Stimulated activated memory B cell treated with anti-CD40 and anti-IgM and Interleukin-4, amounts not matched to agents 10 μg/mL and 1 μg/mL and 100 μg/mL, for 72 hours (primary cell): ENCODE measurements at regions not wholly inside any gene's neighbourhood (a gene's known extent, or its start where the extent isn't known, plus 50 kb on each side); places are given as distances from the start of the nearest gene placed in this dataset.
A peak's percentile ranks its signal among the peaks of the same experiment; 100 is the strongest.

Experiments used
- ATAC-seq: fragments of 150-1000 bp; cut with Tn5 transposase; 2 replicates; pipeline ENCODE4 v1.10.0; 2021
- H3K27ac Mint-ChIP-seq: one replicate; pipeline ENCODE4 v1.8.0; 2022; ENCODE audit warnings: mild to moderate bottlenecking, mixed read lengths
- H3K27me3 Mint-ChIP-seq: one replicate; pipeline ENCODE4 v1.8.0; 2022; ENCODE audit warnings: mixed read lengths
- H3K36me3 Mint-ChIP-seq: one replicate; pipeline ENCODE4 v1.8.0; 2022; ENCODE audit warnings: mixed read lengths
- H3K4me1 Mint-ChIP-seq: one replicate; pipeline ENCODE4 v1.8.0; 2022; ENCODE audit warnings: mixed read lengths
- H3K4me3 Mint-ChIP-seq: one replicate; pipeline ENCODE4 v1.8.0; 2022; ENCODE audit warnings: mild to moderate bottlenecking, moderate library complexity, mixed read lengths
- H3K9me3 Mint-ChIP-seq: one replicate; pipeline ENCODE4 v1.8.0; 2022; ENCODE audit warnings: mixed read lengths

- Mint-ChIP-seq H3K4me1 (no peaks in the 10 kb centered on the region), H3K9me3 (no peaks in the 10 kb centered on the region), H3K36me3 (no peaks in the 10 kb centered on the region), H3K4me3 (no peak overlapping the region), H3K27me3 (peaks cover 47% of the 10 kb centered on the region), H3K27ac (no peak overlapping the region)
- no peak for ATAC-seq
These were observed 60.3 kb upstream of the RNU6ATAC start for GRCh38 chr9:134224567-134225093.

DNA sequence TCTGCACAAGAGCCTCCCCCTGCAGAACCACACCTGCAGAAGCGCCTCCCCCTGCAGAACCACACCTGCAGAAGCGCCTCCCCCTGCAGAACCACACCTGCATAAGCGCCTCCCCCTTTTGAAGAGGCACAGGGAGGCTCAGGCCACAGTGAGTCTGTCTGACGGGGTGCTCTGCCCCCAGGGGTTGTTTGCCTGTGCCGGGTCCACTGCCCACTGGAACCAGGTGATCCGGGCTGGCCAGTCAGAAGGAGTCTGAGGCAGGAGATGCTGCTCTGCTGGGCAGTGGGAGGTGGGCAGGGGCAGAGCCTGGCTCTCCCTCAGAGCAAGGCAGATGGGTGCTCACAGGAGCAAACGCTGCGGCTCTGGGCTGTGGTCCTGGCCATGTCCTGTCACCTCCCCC is 60.8 kb upstream of the RNU6ATAC start:
- no peak for ATAC-seq
- no peak overlapping the region for H3K27ac Mint-ChIP-seq
- no peaks in the 10 kb centered on the region for H3K36me3 Mint-ChIP-seq
- H3K4me3 Mint-ChIP-seq, result no peak overlapping the region
- peaks cover 52% of the 10 kb centered on the region for H3K27me3 Mint-ChIP-seq
- no peaks in the 10 kb centered on the region for H3K9me3 Mint-ChIP-seq
- H3K4me1 Mint-ChIP-seq, result no peaks in the 10 kb centered on the region

DNA sequence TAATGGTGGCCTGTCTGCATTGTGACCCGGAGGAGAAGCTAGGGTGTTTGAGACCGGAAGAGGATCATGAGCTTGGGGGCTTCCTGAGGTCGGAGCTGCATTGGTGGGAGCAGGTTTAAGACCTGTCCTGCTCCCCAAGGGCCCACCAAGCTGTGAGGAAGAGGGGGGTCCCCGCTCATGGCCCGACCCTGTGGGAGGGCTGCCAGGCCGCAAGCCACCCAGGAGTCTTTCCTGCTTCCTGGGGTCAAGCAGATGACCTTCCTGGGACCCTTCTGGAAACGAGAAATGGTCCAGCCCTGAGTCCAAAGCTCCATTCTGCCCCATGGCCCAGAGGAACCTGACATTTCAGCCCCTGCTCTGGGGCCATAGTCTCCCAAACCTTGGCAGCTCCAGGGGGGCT is 61.5 kb upstream of the RNU6ATAC start:
- Mint-ChIP-seq H3K9me3 (no peaks in the 10 kb centered on the region), H3K36me3 (no peaks in the 10 kb centered on the region), H3K27ac (no peak overlapping the region), H3K4me1 (no peaks in the 10 kb centered on the region), H3K4me3 (no peak overlapping the region), H3K27me3 (peaks cover 58% of the 10 kb centered on the region)
- ATAC-seq, result no peak

GRCh38 chr9:134226221-134226930 is 62.0 kb upstream of the RNU6ATAC start:
- no peaks in the 10 kb centered on the region for H3K36me3 Mint-ChIP-seq
- H3K4me1 Mint-ChIP-seq, result no peaks in the 10 kb centered on the region
- no peaks in the 10 kb centered on the region for H3K9me3 Mint-ChIP-seq
- peaks cover 62% of the 10 kb centered on the region for H3K27me3 Mint-ChIP-seq
- H3K4me3 Mint-ChIP-seq, result no peak overlapping the region
- no peak for ATAC-seq
- no peak overlapping the region for H3K27ac Mint-ChIP-seq

- H3K9me3 Mint-ChIP-seq, result no peaks in the 10 kb centered on the region
- no peak for ATAC-seq
- H3K27ac Mint-ChIP-seq, result no peak overlapping the region
These were observed 63.4 kb upstream of the RNU6ATAC start for GRCh38 chr9:134227451-134228411.

GRCh38 chr9:134228649-134229048 is 64.3 kb upstream of the RNU6ATAC start:
- Mint-ChIP-seq H3K27ac (no peak overlapping the region), H3K9me3 (no peaks in the 10 kb centered on the region), H3K4me3 (no peak overlapping the region), H3K27me3 (peaks cover 74% of the 10 kb centered on the region), H3K4me1 (no peaks in the 10 kb centered on the region), H3K36me3 (no peaks in the 10 kb centered on the region)
- no peak for ATAC-seq

More at GRCh38 chr9:134227451-134228411, 63.4 kb upstream of the RNU6ATAC start:
- no peaks in the 10 kb centered on the region for H3K4me1 Mint-ChIP-seq
- no peaks in the 10 kb centered on the region for H3K36me3 Mint-ChIP-seq
- H3K27me3 Mint-ChIP-seq, result peaks cover 74% of the 10 kb centered on the region
- H3K4me3 Mint-ChIP-seq, result no peak overlapping the region

DNA sequence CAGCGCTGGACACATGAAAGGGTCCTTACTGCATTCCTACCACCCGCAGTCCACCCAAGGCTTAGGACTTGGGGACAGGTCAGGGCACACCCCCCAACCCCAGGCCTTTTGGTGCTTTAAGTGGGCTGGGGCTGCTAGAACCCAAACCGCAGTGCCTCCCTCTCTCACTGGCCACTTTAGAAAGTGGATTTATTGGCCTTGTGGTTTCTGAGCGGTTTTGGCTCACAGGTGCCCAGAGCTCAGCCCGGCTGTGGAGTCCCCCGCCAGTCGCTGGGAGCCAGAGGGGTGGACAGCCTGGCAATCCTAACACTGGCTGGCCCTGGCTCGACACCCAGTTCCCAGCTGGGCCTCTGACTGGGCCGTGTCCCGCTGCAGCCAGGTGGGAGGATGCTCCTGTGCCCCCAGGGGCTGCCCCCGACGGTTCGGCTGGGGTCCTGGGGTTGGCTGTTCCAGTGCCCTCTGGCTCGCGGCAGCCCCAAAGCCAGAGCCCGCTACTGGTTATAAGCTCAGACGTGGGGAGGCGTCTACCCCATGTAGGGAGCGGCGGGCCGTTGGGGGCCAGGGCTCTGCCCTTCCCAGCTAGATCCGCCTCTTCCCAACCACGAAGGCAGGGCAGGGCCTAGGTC is 65.2 kb upstream of the RNU6ATAC start:
- Mint-ChIP-seq H3K27ac (no peak overlapping the region), H3K36me3 (no peaks in the 10 kb centered on the region), H3K4me3 (no peak overlapping the region), H3K9me3 (no peaks in the 10 kb centered on the region), H3K27me3 (peaks cover 79% of the 10 kb centered on the region), H3K4me1 (no peaks in the 10 kb centered on the region)
- ATAC-seq, result no peak

DNA sequence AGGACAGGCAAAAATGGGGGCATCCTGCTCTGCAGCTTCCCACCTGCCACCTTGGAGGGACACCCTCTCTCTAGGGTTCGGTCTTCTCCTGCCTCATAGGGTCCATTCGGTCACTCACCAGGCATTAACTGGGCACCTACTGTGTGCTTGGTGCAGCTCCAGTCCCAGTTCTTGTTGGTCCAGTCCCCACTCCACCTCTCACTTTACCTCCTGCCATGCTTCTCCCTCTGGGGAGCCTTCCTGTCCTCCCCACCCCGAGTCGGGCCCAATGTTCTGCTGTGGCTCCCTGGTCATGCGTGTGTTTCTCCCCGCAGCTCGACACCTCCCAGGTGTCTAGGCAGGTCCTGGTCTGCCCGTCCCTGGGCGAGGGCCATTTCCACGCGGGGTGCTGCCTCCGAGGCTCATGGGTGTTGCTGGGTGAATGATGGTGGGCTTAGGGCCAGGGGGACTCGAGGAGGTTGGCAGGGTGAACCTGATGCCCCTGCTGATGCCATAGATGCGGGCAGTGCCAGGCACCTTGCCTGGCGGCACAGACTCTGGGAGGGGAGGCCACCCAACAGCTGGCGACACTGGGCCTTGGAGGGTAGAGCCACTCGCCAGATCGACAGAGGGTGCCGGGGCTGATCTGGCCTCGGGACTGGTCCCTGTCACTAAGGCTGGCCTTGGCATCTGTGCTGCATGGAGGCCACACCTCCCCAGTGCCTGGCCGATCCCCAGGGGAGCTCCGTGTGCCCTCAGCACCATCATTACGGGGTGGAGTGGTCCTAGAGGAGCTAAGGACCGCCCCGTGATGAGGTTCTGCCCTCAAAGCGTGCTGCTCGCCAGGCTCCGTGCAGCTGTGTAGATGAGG is 66.0 kb upstream of the RNU6ATAC start:
- no peak overlapping the region for H3K4me3 Mint-ChIP-seq
- no peaks in the 10 kb centered on the region for H3K4me1 Mint-ChIP-seq
- H3K27me3 Mint-ChIP-seq, result peaks cover 82% of the 10 kb centered on the region
- H3K27ac Mint-ChIP-seq, result no peak overlapping the region
- H3K36me3 Mint-ChIP-seq, result no peaks in the 10 kb centered on the region
- H3K9me3 Mint-ChIP-seq, result no peaks in the 10 kb centered on the region
- ATAC-seq, result no peak

GRCh38 chr9:134230942-134231325 is 66.6 kb upstream of the RNU6ATAC start:
- no peak for ATAC-seq
- H3K36me3 Mint-ChIP-seq, result no peaks in the 10 kb centered on the region
- H3K27ac Mint-ChIP-seq, result no peak overlapping the region
- H3K9me3 Mint-ChIP-seq, result no peaks in the 10 kb centered on the region
- H3K27me3 Mint-ChIP-seq, result peaks cover 76% of the 10 kb centered on the region
- H3K4me1 Mint-ChIP-seq, result no peaks in the 10 kb centered on the region
- H3K4me3 Mint-ChIP-seq, result no peak overlapping the region

DNA sequence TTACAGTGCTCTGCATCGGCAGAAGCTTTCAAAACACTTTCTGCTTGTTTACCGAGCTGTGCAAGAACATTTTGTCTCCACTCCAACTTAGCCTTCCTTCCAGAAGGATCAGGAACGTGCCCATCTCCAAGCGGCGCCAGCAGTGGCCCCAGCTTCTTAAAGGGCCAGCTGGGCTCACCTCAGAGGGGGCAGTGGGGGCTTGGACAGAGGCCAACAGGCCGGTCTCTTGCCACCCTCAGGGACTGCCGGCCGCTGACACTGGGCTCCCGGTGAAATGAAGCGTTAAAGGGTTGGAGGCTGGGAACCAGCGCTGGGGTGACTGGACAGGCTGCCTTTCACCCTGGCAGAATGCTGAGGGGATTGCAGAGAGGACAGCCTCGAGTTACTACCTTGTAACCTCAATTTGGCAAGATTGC is 67.0 kb upstream of the RNU6ATAC start:
- H3K4me3 Mint-ChIP-seq, result no peak overlapping the region

DNA sequence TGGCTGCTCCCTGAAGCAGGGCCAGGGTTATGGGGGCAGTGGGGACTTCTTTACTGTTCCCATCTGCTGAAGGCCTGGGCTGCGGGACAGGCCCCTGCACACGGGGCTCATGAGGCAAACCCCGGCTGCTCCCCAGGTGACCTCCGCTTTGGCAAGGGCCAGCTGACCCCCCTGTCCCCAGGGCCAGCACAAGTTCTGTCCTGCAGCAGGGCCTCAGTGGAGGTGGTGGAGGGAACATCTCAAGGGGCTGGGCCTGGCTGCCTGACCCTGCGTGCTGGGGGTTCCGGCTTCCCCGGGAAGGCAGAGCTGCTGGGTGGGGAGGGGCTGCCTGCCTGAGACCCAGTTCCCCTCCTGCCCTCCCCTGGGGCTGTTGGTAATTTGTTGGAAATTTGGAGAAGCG is 67.4 kb upstream of the RNU6ATAC start:
- H3K9me3 Mint-ChIP-seq, result no peaks in the 10 kb centered on the region
- no peaks in the 10 kb centered on the region for H3K4me1 Mint-ChIP-seq
- no peak overlapping the region for H3K27ac Mint-ChIP-seq
- H3K27me3 Mint-ChIP-seq, result peaks cover 73% of the 10 kb centered on the region
- H3K4me3 Mint-ChIP-seq, result no peak overlapping the region
- no peak for ATAC-seq
- H3K36me3 Mint-ChIP-seq, result no peaks in the 10 kb centered on the region

More for the DNA sequence above, 67.0 kb upstream of the RNU6ATAC start:
- Mint-ChIP-seq H3K27ac (no peak overlapping the region), H3K4me1 (no peaks in the 10 kb centered on the region), H3K36me3 (no peaks in the 10 kb centered on the region), H3K9me3 (no peaks in the 10 kb centered on the region), H3K27me3 (peaks cover 75% of the 10 kb centered on the region)
- ATAC-seq, result no peak

GRCh38 chr9:134233022-134233421 is 68.7 kb upstream of the RNU6ATAC start:
- Mint-ChIP-seq H3K9me3 (no peaks in the 10 kb centered on the region), H3K27ac (no peak overlapping the region), H3K4me1 (no peaks in the 10 kb centered on the region), H3K4me3 (no peak overlapping the region), H3K27me3 (peaks cover 70% of the 10 kb centered on the region), H3K36me3 (no peaks in the 10 kb centered on the region)
- ATAC-seq, result peak; percentile 3

DNA sequence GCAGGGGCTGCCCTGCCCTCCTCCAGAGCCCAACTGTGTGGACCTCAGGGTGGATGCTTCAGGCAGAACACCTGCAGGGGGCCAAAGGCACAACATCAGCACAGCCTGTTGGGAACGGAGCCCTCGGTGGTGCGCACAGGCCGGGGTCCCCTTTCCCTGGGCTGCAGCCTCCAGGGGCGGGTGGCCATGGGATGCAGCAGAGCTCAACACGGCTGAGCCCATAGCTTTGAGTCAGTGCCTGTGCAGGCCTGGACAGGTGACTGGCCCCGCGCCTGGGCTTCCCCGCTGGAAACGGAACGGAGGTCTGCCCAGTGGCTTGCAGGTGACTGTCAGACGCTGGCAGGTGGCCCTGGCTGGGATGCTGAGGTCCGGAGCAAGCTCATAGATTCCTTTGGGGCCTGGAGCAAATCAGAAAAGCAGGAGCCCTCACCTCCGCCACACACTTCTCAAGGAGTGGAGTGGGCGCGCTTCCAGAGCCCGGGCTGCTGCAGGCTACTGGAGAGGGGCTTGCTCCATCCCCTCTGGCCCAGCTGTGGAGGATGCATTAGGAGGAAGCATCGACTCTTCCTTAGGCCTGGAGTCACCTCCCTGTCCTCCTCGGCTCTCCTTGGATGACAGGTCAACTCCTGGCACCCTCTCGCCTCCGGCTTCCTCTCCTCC is 69.8 kb upstream of the RNU6ATAC start:
- no peaks in the 10 kb centered on the region for H3K4me1 Mint-ChIP-seq
- peak; percentile 6 for ATAC-seq
- no peaks in the 10 kb centered on the region for H3K9me3 Mint-ChIP-seq
- no peak overlapping the region for H3K27ac Mint-ChIP-seq
- peaks cover 68% of the 10 kb centered on the region for H3K27me3 Mint-ChIP-seq
- H3K4me3 Mint-ChIP-seq, result no peak overlapping the region
- H3K36me3 Mint-ChIP-seq, result no peaks in the 10 kb centered on the region

DNA sequence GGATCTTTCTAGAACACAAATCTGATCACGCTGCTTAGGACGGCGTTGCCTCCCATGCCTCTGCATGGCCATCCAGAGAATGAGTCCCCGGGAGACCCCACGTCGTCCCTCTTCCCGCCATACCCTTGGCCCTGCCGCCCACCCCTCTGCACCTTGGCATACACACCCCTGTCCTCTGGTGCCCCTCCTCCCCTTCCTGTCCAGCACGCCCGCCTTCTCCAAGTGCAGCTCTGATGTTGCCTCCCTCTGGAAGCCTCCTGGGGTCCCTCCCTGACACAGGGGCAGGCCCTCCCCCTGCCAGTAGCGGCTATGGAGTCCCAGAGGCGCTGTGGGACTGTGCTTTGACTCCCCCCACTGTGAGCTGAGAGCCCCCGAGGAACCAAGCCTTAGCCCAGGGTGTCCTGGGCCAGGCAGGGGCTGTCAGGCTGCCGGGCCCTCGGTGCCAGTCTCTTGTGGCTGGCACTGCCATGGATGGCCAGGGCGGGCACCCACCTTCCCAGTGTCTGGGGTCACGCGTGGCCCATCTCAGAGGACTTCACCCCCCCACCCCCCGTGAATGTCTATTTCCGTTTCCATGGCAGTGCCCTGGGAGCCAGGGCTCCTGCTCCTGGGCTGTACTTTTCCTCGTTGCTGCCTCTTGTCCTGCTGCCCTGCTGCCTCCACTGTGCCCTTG is 70.5 kb upstream of the RNU6ATAC start:
- no peak overlapping the region for H3K27ac Mint-ChIP-seq
- H3K36me3 Mint-ChIP-seq, result no peaks in the 10 kb centered on the region
- no peak for ATAC-seq
- H3K27me3 Mint-ChIP-seq, result peaks cover 71% of the 10 kb centered on the region
- no peaks in the 10 kb centered on the region for H3K4me1 Mint-ChIP-seq
- no peak overlapping the region for H3K4me3 Mint-ChIP-seq
- H3K9me3 Mint-ChIP-seq, result no peaks in the 10 kb centered on the region
